Pancreas (tissue), 10 donors: ENCODE measurements at regions not wholly inside any gene's neighbourhood (a gene's known extent, or its start where the extent isn't known, plus 50 kb on each side); places are given as distances from the start of the nearest gene placed in this dataset.

ENCODE experiments used
- ATAC-seq, 4 donors: fragments of 200-7000 bp; cut with Tn5 transposase; one replicate each; pipeline versions ENCODE4 v1.8.0 to v1.9.1; 2020; ENCODE audit warnings: mild to moderate bottlenecking in 4 of 4, moderate library complexity in 4 of 4
- DNase-seq, 6 donors: peaks; one replicate each; pipeline ENCODE4 v3.0.0-alpha.2; 2020
- FAIRE-seq: peaks from 2 replicates; lab custom pipeline; 2012; peaks lifted over from hg19 to GRCh38; lab: Jason Lieb, UNC
- H3K27ac ChIP-seq, 4 donors: fragments of 200-600 bp; sonication (generic); 1 replicate in 3 of 4; 2 replicates in 1 of 4; pipeline versions ENCODE4 v1.5.0 to v1.8.0; 2020
- H3K27me3 ChIP-seq, 4 donors: fragments of 200-600 bp; one replicate each; pipeline ENCODE4 v1.8.0; 2021
- H3K36me3 ChIP-seq, 3 donors: fragments of 200-600 bp; sonication (generic) in 1 of 3; one replicate each; pipeline versions ENCODE4 v1.5.0 to v1.8.0; 2020 to 2021
- H3K4me1 ChIP-seq, 3 donors: fragments of 200-600 bp; one replicate each; pipeline ENCODE4 v1.8.0; 2021
- H3K4me3 ChIP-seq, 4 donors: fragments of 200-600 bp; sonication (generic) in 2 of 4; one replicate each; pipeline versions ENCODE4 v1.5.0 to v1.8.0; 2020 to 2021
- H3K9me3 ChIP-seq, 4 donors: fragments of 200-600 bp; one replicate each; pipeline ENCODE4 v1.8.0; 2021
- WGBS, 2 donors: extraction: QIAGEN DNeasy Blood & Tissue Kit; methylation state at CpG; one replicate each; pipeline ENCODE4 v1.1.7; 2013; 5-methylcytosine and 5-hydroxymethylcytosine counted together
- intact Hi-C, 3 donors: fragments of 100-400 bp; cut with DNase I; formaldehyde crosslinking; loops; one replicate each; pipeline versions ENCODE4 v1.11.1 to v1.14.2; 2022
- TF ChIP-seq, protein P1 (sequence below), 4 donors: fragments of 200-600 bp; sonication (generic) in 3 of 4; IDR thresholded peaks; one replicate each; pipeline versions ENCODE4 v1.5.0 to v1.8.0; 2021; ENCODE audit warnings: antibody characterized with exemption in 4 of 4
- donor health status: healthy with polysubstance abuse.
- donor health status: DM: no; HTN: no; CAD: no; lungs with moderate emphysema.
- donor health status: DM: no; HTN: no; CAD: no.
- donor health status: control.
- donor health status: control.
- donor health status: Bipolar disorder and iron deficiency.
- donor health status: DM: yes; HTN: yes; CAD: no.
- donor health status: DM: no; HTN: no; CAD: no.
- donor health status: DM: no; HTN: no; CAD: no.
- donor health status: DM: yes; HTN: yes; CAD: no.

DNA sequence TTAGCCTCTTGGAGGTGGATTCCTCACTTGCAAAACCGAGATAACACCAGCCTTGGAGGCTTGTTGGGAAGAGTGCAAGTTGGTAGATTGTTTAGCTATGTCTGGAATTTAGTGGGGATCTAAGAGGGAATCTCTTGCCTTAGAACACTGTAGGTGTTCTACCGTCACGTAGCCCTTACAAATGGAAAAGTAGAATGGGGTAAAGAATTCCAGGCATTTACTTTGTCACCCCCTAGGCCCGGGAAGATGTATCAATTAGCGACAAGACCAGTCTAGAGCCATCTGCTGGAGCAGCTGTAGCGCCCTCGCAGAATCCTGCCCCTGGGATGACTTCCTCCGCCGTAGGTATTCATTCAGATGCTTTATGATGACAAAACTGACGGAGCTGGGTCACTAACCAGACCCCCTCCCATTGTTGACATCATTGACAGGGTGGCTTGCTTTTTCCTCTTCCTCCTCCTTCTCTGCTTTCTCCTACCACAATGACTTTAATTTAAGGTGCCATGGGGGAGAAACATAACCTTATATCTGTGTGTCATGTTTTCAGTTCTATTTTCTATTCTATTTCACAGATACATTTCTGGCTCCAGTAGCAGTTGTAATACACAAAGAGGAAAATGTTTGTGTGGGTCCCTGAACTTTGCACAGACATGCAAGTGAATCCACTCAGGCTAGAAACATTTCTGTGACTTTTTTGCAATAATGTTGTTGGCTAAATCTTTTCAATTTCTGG, 262.6 kb upstream of the LYZL1 start:
- FAIRE-seq: no peak
- intact Hi-C loops: no loop called here
- no peak for DNase-seq
- Histone ChIP-seq H3K27me3 (no peaks in the 10 kb centered on the region), H3K27ac (no peak overlapping the region), H3K4me1 (no peaks in the 10 kb centered on the region), H3K4me3 (no peak overlapping the region), H3K9me3 (no peaks in the 10 kb centered on the region), H3K36me3 (no peaks in the 10 kb centered on the region)
- TF ChIP-seq, protein P1, sequence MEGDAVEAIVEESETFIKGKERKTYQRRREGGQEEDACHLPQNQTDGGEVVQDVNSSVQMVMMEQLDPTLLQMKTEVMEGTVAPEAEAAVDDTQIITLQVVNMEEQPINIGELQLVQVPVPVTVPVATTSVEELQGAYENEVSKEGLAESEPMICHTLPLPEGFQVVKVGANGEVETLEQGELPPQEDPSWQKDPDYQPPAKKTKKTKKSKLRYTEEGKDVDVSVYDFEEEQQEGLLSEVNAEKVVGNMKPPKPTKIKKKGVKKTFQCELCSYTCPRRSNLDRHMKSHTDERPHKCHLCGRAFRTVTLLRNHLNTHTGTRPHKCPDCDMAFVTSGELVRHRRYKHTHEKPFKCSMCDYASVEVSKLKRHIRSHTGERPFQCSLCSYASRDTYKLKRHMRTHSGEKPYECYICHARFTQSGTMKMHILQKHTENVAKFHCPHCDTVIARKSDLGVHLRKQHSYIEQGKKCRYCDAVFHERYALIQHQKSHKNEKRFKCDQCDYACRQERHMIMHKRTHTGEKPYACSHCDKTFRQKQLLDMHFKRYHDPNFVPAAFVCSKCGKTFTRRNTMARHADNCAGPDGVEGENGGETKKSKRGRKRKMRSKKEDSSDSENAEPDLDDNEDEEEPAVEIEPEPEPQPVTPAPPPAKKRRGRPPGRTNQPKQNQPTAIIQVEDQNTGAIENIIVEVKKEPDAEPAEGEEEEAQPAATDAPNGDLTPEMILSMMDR (IDR thresholded peaks at IDR 0.05): no peak
- WGBS, 2 donors: 73 to 74% methylated on average over 10 of the region's 10 CpGs
- ATAC-seq: no peak

GRCh38 chr10:29026802-29027580, 261.9 kb upstream of the LYZL1 start:
- FAIRE-seq (no peak), ATAC-seq (no peak), DNase-seq (no peak)
- no peak overlapping the region for H3K27ac ChIP-seq
- WGBS, 2 donors: 73 to 76% methylated on average over 5 of the region's 5 CpGs
- no peaks in the 10 kb centered on the region for H3K27me3 ChIP-seq
- H3K4me1 ChIP-seq: no peaks in the 10 kb centered on the region
- no peak overlapping the region for H3K4me3 ChIP-seq
- H3K36me3 ChIP-seq: no peaks in the 10 kb centered on the region
- H3K9me3 ChIP-seq: no peaks in the 10 kb centered on the region
- TF ChIP-seq, protein P1 (IDR thresholded peaks at IDR 0.05): no peak
- intact Hi-C loops: no loop called here

GRCh38 chr10:29028486-29028885, 260.4 kb upstream of the LYZL1 start:
- no peak overlapping the region for H3K27ac ChIP-seq
- FAIRE-seq: no peak
- no peak for ATAC-seq
- H3K27me3 ChIP-seq: no peaks in the 10 kb centered on the region
- no peaks in the 10 kb centered on the region for H3K36me3 ChIP-seq
- H3K9me3 ChIP-seq: no peaks in the 10 kb centered on the region
- intact Hi-C loops: no loop called here
- DNase-seq: no peak
- H3K4me3 ChIP-seq: no peak overlapping the region
- H3K4me1 ChIP-seq: no peaks in the 10 kb centered on the region
- 54 to 64% methylated on average over 3 of the region's 3 CpGs for WGBS, 2 donors
- TF ChIP-seq, protein P1 (IDR thresholded peaks at IDR 0.05): no peak

DNA sequence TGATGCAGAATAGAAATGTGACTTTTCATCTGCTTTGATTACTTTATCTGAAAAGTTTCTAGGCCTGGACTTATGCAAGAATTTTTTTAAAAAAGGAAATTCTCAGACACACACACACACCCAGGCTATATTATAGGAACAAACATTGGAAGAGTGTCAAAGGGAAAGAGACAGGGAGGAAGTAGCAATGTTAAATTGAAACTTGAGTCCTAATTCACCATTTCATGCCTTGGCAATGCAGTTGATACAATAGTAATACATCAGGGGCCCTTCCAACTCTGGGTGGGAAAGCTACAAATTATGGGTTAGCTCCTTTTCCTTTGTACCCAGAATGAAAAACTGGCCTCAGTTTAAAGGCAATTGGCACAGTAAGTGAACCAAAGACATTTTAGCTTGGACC, 258.0 kb upstream of the LYZL1 start:
- Histone ChIP-seq H3K27me3 (no peaks in the 10 kb centered on the region), H3K4me1 (no peaks in the 10 kb centered on the region), H3K9me3 (no peaks in the 10 kb centered on the region), H3K36me3 (no peaks in the 10 kb centered on the region), H3K27ac (no peak overlapping the region), H3K4me3 (no peak overlapping the region)
- ATAC-seq (no peak), DNase-seq (no peak), FAIRE-seq (no peak)
- intact Hi-C loops: no loop called here
- TF ChIP-seq, protein P1 (IDR thresholded peaks at IDR 0.05): no peak

DNA sequence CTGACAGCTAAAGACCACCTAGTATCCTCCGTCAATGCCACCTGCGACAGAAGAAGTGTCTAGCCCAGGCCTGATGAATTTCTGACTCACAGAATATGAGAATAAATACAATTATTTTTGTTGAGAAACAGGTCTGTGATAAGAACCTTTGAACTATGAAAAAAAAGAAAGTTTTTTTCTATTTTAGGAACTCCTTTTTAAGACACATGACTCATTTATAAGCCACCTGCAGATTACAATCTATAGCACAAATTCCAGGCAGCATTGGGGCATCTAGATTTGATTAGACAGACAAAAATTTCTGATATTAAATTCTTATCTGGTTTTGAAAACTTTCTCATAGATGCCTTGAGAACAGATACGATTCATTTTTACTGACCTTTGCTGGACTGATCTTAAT, 256.7 kb upstream of the LYZL1 start:
- no peak overlapping the region for H3K4me3 ChIP-seq
- TF ChIP-seq, protein P1 (IDR thresholded peaks at IDR 0.05): no peak
- H3K9me3 ChIP-seq: no peaks in the 10 kb centered on the region
- H3K36me3 ChIP-seq: no peaks in the 10 kb centered on the region
- no peak overlapping the region for H3K27ac ChIP-seq
- ATAC-seq (no peak), FAIRE-seq (no peak), DNase-seq (no peak)
- no peaks in the 10 kb centered on the region for H3K4me1 ChIP-seq
- intact Hi-C loops: no loop called here
- WGBS, 2 donors: 79 to 82% methylated on average over 3 of the region's 3 CpGs
- H3K27me3 ChIP-seq: no peaks in the 10 kb centered on the region
